H9 (cell line): ENCODE measurements at regions not wholly inside any gene's neighbourhood (a gene's known extent, or its start where the extent isn't known, plus 50 kb on each side); places are given as distances from the start of the nearest gene placed in this dataset.

Experiments
- DNase-seq: peaks from one replicate; pipeline ENCODE4 v3.0.0-alpha.2; 2017
- H2AFZ ChIP-seq: one replicate; pipeline ENCODE4 v1.6.1; 2013; ENCODE audit warnings: mild to moderate bottlenecking, low read length, control low read depth, moderate library complexity
- H2AK5ac ChIP-seq: 2 replicates; pipeline ENCODE4 v1.6.1; 2013; ENCODE audit warnings: low read length, control low read depth, mixed read lengths; ENCODE audit not compliant: insufficient read length
- H2BK120ac ChIP-seq: one replicate; pipeline ENCODE4 v1.6.1; 2013; ENCODE audit warnings: low read depth, mild to moderate bottlenecking, low read length, control low read depth, inconsistent platforms; ENCODE audit not compliant: poor library complexity, severe bottlenecking
- H2BK12ac ChIP-seq: 2 replicates; pipeline ENCODE4 v1.6.1; 2013; ENCODE audit warnings: low read length, control low read depth, mixed read lengths, low read depth; ENCODE audit not compliant: insufficient read length
- H2BK15ac ChIP-seq: 2 replicates; pipeline ENCODE4 v1.6.1; 2013; ENCODE audit warnings: low read depth, low read length, control low read depth
- H2BK20ac ChIP-seq: one replicate; pipeline ENCODE4 v1.6.1; 2013; ENCODE audit warnings: low read depth, mild to moderate bottlenecking, low read length, control low read depth, inconsistent platforms; ENCODE audit not compliant: poor library complexity, severe bottlenecking
- H2BK5ac ChIP-seq: 2 replicates; pipeline ENCODE4 v1.6.1; 2013; ENCODE audit warnings: low read length, control low read depth, mixed read lengths; ENCODE audit not compliant: insufficient read length
- H3K14ac ChIP-seq: 2 replicates; pipeline ENCODE4 v1.6.1; 2013; ENCODE audit warnings: low read length, control low read depth; ENCODE audit not compliant: insufficient read depth
- H3K18ac ChIP-seq: 2 replicates; pipeline ENCODE4 v1.6.1; 2013; ENCODE audit warnings: low read depth, mild to moderate bottlenecking, mixed read lengths, low read length, control low read depth; ENCODE audit not compliant: insufficient read length
- H3K23ac ChIP-seq: 2 replicates; pipeline ENCODE4 v1.6.1; 2013; ENCODE audit warnings: low read length, control low read depth, mixed read lengths, low read depth; ENCODE audit not compliant: insufficient read length
- H3K23me2 ChIP-seq: 2 replicates; pipeline ENCODE4 v1.6.1; 2013; ENCODE audit warnings: low read depth, mild to moderate bottlenecking, mixed read lengths, low read length, control low read depth; ENCODE audit not compliant: insufficient read length, poor library complexity, severe bottlenecking
- H3K27ac ChIP-seq: 2 replicates; pipeline ENCODE4 v1.5.1; 2013; ENCODE audit warnings: low read length, control low read depth, mixed read lengths, low read depth; ENCODE audit not compliant: insufficient read length
- H3K27me3 ChIP-seq: 2 replicates; pipeline ENCODE4 v1.6.1; 2013; ENCODE audit warnings: low read length, control low read depth, inconsistent platforms; ENCODE audit not compliant: insufficient read depth
- H3K4ac ChIP-seq: 2 replicates; pipeline ENCODE4 v1.6.1; 2013; ENCODE audit warnings: low read depth, mild to moderate bottlenecking, control low read depth, inconsistent platforms, low read length, moderate library complexity
- H3K4me1 ChIP-seq: 2 replicates; pipeline ENCODE4 v1.6.1; 2013; ENCODE audit warnings: low read length, control low read depth, inconsistent platforms; ENCODE audit not compliant: insufficient read depth
- H3K4me2 ChIP-seq: 2 replicates; pipeline ENCODE4 v1.6.1; 2013; ENCODE audit warnings: low read length, control low read depth, mixed read lengths; ENCODE audit not compliant: insufficient read length, insufficient read depth
- H3K56ac ChIP-seq: 2 replicates; pipeline ENCODE4 v1.6.1; 2013; ENCODE audit warnings: low read depth, mild to moderate bottlenecking, mixed read lengths, low read length, control low read depth; ENCODE audit not compliant: insufficient read length
- H3K79me1 ChIP-seq: 2 replicates; pipeline ENCODE4 v1.6.1; 2013; ENCODE audit warnings: low read depth, mild to moderate bottlenecking, moderate library complexity, low read length, control low read depth, inconsistent platforms; ENCODE audit not compliant: insufficient read depth, poor library complexity, severe bottlenecking
- H3K79me2 ChIP-seq: 2 replicates; pipeline ENCODE4 v1.6.1; 2013; ENCODE audit warnings: low read length, control low read depth, inconsistent platforms; ENCODE audit not compliant: insufficient read depth
- H3K9ac ChIP-seq: 2 replicates; pipeline ENCODE4 v1.6.1; 2013; ENCODE audit warnings: low read length, control low read depth, mixed read lengths; ENCODE audit not compliant: insufficient read length; ENCODE audit errors: extremely low read depth
- H3K9me3 ChIP-seq: one replicate; pipeline ENCODE4 v1.6.1; 2013; ENCODE audit warnings: low read depth, low read length, inconsistent platforms; ENCODE audit not compliant: control insufficient read depth
- H3T11ph ChIP-seq: one replicate; pipeline ENCODE4 v1.6.1; 2013; ENCODE audit warnings: mild to moderate bottlenecking, low read length, control low read depth, inconsistent platforms
- H4K20me1 ChIP-seq: one replicate; pipeline ENCODE4 v1.6.1; 2013; ENCODE audit not compliant: control insufficient read depth, insufficient read length, insufficient read depth
- H4K5ac ChIP-seq: 2 replicates; pipeline ENCODE4 v1.6.1; 2013; ENCODE audit warnings: low read depth, mild to moderate bottlenecking, mixed read lengths, low read length, control low read depth; ENCODE audit not compliant: insufficient read length
- H4K8ac ChIP-seq: replicated peaks from 2 replicates; pipeline ENCODE4 v1.6.1; 2013; ENCODE audit warnings: low read length, control low read depth, mixed read lengths, low read depth; ENCODE audit not compliant: insufficient read length
- H4K91ac ChIP-seq: 2 replicates; pipeline ENCODE4 v1.6.1; 2013; ENCODE audit warnings: low read depth, mild to moderate bottlenecking, moderate library complexity, mixed read lengths, low read length, control low read depth; ENCODE audit not compliant: insufficient read length
- H3K27ac Mint-ChIP-seq, 3 experiments: 2 replicates in 2 of 3; 3 replicates in 1 of 3; pipeline ENCODE4 v1.8.0; 2020 to 2021; ENCODE audit warnings: mixed read lengths in 3 of 3, mild to moderate bottlenecking in 1 of 3, moderate library complexity in 1 of 3
- H3K27me3 Mint-ChIP-seq: 2 replicates; pipeline ENCODE4 v1.8.0; 2021; ENCODE audit warnings: low read depth, mild to moderate bottlenecking, moderate library complexity, mixed read lengths
- H3K36me3 Mint-ChIP-seq, 3 experiments: 2 replicates in 2 of 3; 3 replicates in 1 of 3; pipeline ENCODE4 v1.8.0; 2020 to 2021; ENCODE audit warnings: low read depth in 3 of 3, mixed read lengths in 3 of 3; ENCODE audit not compliant: insufficient read depth in 1 of 3
- H3K4me1 Mint-ChIP-seq, 2 experiments: 2 replicates each; pipeline ENCODE4 v1.8.0; 2020; ENCODE audit warnings: mixed read lengths in 2 of 2
- H3K4me3 Mint-ChIP-seq, 2 experiments: 2 replicates in 1 of 2; 3 replicates in 1 of 2; pipeline ENCODE4 v1.8.0; 2020 to 2021; ENCODE audit warnings: mild to moderate bottlenecking in 2 of 2, mixed read lengths in 2 of 2, moderate library complexity in 1 of 2
- H3K9me3 Mint-ChIP-seq, 2 experiments: 2 replicates in 1 of 2; 3 replicates in 1 of 2; pipeline ENCODE4 v1.8.0; 2020; ENCODE audit warnings: mild to moderate bottlenecking in 2 of 2, mixed read lengths in 2 of 2, moderate library complexity in 1 of 2
- CTCF ChIP-seq: fragments of 200-600 bp; sonication (generic); conservative IDR thresholded peaks from 3 replicates; pipeline ENCODE4 v1.8.0; 2021; ENCODE audit warnings: antibody characterized with exemption, mild to moderate bottlenecking
- WGBS: extraction: QIAGEN DNeasy Blood & Tissue Kit; methylation state at CpG from one replicate; pipeline ENCODE4 v1.1.7; 2013; ENCODE audit warnings: missing lambda C conversion rate, low lambda C conversion rate, mixed read lengths; ENCODE audit not compliant: insufficient read length; ENCODE audit errors: extremely low coverage; 5-methylcytosine and 5-hydroxymethylcytosine counted together

- H3K56ac ChIP-seq = no peak overlapping the region
- no peak overlapping the region for H3K27ac ChIP-seq
- no peaks in the 10 kb centered on the region for H3K27me3 Mint-ChIP-seq
- no peaks in the 10 kb centered on the region for H3K4me1 Mint-ChIP-seq
- no peaks in the 10 kb centered on the region for H3K4me1 ChIP-seq
- WGBS = no CpG with 5 or more reads among the region's 9 CpGs
- H3K9me3 ChIP-seq = no peaks in the 10 kb centered on the region
- no peak overlapping the region for H3K14ac ChIP-seq
- no peaks in the 10 kb centered on the region for H3K79me2 ChIP-seq
- no peak overlapping the region for H4K91ac ChIP-seq
- no peak for DNase-seq
- H3K23ac ChIP-seq = no peak overlapping the region
- H2BK15ac ChIP-seq = no peak overlapping the region
- H2AK5ac ChIP-seq = no peak overlapping the region
- no peak overlapping the region for H3K4me2 ChIP-seq
- H3K4me3 Mint-ChIP-seq = no peak overlapping the region
- no peak overlapping the region for H3K9ac ChIP-seq
- H3K36me3 Mint-ChIP-seq = no peaks in the 10 kb centered on the region
- H4K5ac ChIP-seq = no peak overlapping the region
- no peak overlapping the region for H2BK12ac ChIP-seq
- no peak overlapping the region for H2BK120ac ChIP-seq
- H3K27ac Mint-ChIP-seq = no peak overlapping the region
- no peak overlapping the region for H2BK5ac ChIP-seq
- TF ChIP-seq CTCF = no peak
- H3K23me2 ChIP-seq = no peaks in the 10 kb centered on the region
- H3K9me3 Mint-ChIP-seq = no peaks in the 10 kb centered on the region
- H4K8ac ChIP-seq = no peak overlapping the region
- H3K27me3 ChIP-seq = no peaks in the 10 kb centered on the region
- H4K20me1 ChIP-seq = no peaks in the 10 kb centered on the region
- H2AFZ ChIP-seq = no peak overlapping the region
- no peak overlapping the region for H3K18ac ChIP-seq
- no peaks in the 10 kb centered on the region for H3K79me1 ChIP-seq
- no peak overlapping the region for H3K4ac ChIP-seq
- H3T11ph ChIP-seq = no peak overlapping the region
- H2BK20ac ChIP-seq = no peak overlapping the region
These were observed 677.0 kb downstream of the NTRK3 start for GRCh38 chr15:87579537-87579936.
